ENCODE measurements at regions not wholly inside any gene's neighbourhood (a gene's known extent, or its start where the extent isn't known, plus 50 kb on each side); places are given as distances from the start of the nearest gene placed in this dataset.

DNA sequence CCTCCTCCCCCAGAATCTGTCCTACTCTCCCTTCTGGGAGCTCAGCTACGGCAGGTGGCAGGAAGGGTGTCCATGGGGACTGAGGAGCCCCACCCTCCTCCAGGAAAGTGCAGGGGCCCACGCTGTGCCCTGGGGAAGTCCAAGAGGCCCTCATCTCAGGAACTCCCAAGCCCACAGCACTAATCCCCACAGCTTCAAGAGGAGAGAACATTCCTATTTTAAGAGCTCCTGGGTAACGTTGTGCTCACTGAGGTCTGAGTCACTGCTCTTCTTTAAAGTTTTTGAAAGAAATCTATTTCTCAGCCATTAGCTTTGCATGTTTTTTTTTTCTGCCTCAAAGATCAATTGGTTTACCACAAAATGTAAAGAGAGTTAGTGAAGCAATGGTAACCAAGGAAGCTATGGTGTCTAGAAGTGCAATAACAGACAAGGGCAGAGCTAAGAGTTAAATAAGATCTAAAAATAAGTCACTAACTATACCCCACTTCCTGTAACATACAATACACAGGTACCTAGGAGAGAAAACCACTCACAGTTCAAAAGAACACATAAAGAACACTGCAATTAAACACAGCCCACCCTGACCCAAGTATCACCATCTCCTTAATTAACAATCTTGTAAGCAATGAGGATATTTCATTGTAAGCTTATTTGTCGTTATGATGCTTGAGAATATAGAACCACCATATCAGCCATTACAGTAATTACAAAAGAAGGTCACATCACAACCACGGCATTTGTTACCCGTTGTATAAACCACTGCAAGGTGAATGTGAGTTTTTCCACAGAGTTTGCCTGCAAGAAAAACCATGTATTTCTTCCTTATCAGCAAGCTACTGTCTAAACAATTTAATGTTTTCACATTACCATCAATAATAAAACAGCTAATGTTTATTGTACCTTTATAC lies 382.3 kb upstream of the SLC30A5 start:
- DNase-seq (ENCODE audit: low spot score), result peak; percentile 46

GRCh38 chr5:68714810-68715209 lies 379.0 kb upstream of the SLC30A5 start:
- DNase-seq (ENCODE audit: low spot score), result no peak

DNA sequence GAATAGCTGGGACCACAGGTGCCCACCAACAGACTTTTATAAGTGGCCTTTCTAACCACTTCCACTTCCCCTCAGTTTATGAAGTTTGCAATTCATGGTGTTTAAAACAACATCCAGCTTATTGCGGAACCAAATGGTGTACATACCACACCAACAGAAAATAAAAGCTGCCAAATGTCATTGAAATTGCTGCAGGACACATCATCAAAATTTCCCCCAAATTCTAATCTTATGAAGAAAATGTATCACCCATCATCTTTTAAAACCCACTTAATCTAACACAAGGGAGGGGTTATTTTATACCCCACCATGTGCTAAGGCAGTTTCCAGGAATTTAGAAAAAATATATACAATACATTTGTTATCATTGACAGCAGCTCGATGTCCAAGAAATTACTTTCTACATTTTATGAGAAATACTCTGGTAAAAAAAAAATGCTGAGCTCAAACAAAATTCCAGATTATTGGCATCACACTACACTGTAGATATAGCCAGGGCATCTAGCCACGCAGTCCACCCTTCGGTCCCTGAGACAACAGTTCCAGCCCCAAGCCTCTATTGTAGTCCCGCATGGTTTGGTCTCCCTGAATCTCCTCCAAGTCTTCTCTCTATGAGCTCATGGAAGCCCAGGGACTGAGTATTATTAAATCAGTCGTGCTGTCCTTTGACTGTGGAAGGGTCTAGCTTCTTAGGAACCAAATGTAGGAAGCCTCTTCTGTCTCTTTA lies 372.8 kb upstream of the SLC30A5 start:
- DNase-seq (ENCODE audit: low spot score), result no peak

DNA sequence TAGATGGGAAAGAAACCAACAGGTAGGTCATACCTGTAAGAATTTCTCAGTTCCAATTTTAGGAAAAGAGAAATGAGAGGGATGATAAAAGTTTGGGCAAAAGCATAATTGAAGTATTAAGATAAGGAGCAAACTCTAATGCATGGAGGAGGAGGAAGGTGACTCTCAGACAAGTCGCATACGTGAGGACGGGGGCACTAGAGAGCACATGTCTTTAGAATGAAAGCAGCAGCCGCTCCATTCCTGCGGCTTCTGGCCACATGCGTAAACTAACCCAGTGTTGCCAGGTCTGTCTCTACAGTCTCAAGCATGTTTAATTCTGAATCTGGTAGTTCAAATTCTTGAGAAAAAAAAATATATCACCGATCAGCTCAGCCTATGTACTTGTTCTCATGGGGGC lies 371.5 kb upstream of the SLC30A5 start:
- no peak for DNase-seq (ENCODE audit: low spot score)

- no peak for DNase-seq (ENCODE audit: low spot score)
These were observed 367.7 kb upstream of the SLC30A5 start for GRCh38 chr5:68725905-68726683.

GRCh38 chr5:68727931-68728330 lies 365.9 kb upstream of the SLC30A5 start:
- no peak for DNase-seq (ENCODE audit: low spot score)

GRCh38 chr5:68729678-68730077 lies 364.1 kb upstream of the SLC30A5 start:
- DNase-seq (ENCODE audit: low spot score), result no peak

- no peak for DNase-seq (ENCODE audit: low spot score)
These were observed 363.4 kb upstream of the SLC30A5 start for GRCh38 chr5:68730220-68730978.

DNA sequence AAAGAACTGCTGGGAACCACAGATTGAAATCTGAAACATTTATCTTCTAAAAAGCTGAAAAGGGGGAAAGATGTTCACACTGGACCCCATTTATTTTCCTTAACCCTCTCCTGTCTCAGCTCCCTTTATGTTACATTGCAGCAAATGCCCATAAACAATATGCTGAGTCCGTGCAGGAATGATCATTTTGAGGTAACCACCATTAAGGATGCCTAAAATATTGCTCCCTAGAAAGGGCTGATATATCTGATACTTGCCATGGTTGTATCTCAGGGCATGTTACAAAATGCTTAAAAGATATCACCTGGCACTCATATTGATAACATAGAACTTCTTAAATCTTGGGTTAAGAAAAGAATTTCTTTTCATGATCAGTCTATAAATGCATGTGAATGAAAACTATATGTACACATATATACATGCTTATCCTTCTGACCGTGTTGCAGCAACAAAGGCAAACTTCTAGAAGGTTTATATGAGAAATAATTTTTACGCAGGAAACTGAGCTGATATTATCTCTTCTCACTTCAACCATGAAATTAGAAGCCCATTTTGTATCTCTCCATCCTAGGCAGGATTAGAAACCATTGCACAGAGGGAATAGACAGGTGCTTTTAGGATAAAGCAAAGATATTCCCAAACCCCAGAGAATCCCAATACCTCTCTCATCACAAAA lies 362.7 kb upstream of the SLC30A5 start:
- no peak for DNase-seq (ENCODE audit: low spot score)

- no peak for DNase-seq (ENCODE audit: low spot score)
These were observed 361.6 kb upstream of the SLC30A5 start for GRCh38 chr5:68732251-68732650.

DNA sequence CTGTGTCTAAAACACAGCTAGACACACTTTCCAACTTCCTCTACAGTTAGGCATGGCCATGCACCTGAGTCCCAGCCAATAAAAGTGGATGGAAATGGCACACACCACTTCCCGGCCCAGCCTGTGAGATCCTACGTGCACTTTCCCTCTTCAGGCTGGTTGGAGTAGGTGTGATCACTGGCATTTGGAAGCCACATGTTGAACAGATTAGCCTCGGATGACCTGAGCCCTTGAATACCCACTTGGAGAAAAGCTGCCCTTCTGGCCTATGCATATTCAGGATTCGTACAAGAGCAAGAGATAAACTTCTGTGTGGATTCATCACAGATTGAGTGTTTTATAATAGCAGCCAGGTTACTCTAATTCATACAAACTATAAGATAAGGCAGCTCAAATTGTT lies 359.0 kb upstream of the SLC30A5 start:
- no peak for DNase-seq (ENCODE audit: low spot score)

DNA sequence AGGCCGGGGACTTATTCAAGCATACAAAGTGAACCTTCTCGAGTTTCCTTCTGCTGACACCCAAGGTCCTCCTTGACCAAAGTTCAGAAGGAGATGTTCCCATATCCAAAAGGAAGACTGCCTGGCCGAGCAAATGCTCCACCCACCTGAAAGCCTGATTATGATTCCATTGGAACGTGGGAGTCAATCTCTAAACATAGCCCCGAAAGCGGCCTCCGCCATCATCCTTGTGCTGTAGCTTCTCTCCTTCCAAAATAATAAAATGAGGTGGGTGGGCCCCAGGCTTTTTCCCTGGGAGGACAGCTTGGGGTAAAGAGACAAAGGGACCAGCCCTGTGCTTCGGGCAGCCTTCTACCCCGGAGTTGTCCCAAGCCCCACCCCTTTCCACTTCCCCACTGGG lies 355.6 kb upstream of the SLC30A5 start:
- no peak for DNase-seq (ENCODE audit: low spot score)

DNA sequence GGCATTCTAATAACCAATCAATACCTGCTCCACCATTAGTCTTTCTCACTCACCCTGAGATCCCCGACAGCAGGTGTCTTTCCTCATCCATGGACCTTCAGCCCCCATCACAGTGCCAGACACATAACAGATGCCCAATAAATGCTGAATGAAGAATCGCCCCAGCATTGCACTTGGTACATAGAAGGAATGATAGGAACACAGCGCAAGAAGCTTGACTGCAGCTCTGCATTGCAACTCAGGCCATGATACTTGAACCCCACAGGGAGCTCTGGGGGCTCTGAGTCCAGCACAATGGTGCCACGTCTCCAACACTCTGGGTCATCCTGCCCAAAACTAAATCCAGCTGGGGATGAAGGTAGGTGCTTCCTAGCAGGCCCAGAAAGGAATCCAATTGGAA lies 355.0 kb upstream of the SLC30A5 start:
- DNase-seq (ENCODE audit: low spot score), result no peak

- DNase-seq (ENCODE audit: low spot score), result no peak
These were observed 354.1 kb upstream of the SLC30A5 start for GRCh38 chr5:68739752-68740151.

DNA sequence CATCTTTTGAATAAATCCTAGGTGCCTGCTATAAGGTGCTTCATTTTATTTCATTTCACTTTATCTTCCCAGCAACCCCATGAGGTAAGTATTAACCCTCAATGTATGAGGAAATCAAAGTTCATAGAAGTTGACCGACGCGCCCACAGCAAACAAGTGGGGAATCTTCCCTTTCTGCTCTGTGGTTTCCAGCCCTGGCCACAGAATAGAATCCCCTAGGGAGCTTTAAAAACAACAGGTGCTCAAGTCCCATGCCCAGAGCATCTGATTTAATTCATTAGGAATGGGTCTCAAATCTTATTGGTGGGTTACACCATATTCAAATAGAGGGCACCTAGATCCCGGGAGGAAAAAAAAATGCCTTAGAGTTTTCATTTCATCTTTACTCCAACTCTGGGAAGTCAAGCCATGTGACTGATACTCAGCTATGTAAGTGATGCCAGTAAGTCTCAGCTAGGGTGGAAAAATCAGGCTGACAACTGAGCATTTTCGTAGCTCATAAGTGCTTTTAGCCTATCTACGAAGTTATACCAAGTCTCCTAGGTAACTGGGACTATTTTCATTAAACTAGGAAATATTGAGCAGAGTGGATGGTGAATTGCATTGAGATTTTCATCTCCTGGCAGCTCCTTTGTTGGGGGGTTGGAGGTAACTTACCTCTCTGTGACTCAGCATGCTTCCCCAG lies 353.4 kb upstream of the SLC30A5 start:
- no peak for DNase-seq (ENCODE audit: low spot score)

DNA sequence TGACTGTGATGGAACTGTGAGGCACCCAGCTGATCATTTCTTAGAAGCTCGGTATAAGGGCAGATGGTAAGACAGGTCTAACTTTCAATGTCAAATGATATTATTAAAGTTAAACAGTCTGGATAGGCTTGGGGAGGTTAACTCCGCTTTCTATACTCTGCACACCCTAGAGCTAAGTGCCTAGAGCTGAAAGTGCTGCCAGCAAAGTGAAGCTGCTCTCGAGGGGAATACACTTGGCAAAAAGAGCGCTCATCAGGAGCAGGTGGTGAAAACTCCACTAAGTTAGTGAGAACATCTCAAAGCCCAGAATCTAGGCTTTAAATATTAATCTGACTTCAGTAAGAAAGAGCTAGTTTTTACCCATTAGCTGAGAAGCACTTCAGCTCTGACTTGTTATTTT lies 349.6 kb upstream of the SLC30A5 start:
- DNase-seq (ENCODE audit: low spot score), result no peak

DNA sequence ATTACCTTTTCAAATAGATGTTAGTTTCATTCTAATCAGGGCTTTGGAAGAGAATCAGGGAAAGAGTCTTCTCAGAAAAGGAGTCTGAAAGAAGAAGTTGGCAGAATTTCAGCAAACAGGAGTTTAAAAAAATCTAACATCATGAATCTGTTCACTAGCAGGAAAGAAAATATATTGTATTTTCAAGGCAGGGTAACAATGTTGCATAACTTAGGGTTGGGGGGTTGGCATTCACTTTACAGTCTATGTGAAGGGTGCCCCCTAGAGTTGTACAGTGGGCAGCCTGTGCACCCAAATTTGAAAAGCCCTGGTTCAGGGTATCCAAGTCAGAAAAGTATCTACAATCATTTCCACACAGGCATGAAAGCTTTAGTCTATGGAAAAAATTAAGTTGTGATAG lies 348.4 kb upstream of the SLC30A5 start:
- DNase-seq (ENCODE audit: low spot score), result no peak

DNA sequence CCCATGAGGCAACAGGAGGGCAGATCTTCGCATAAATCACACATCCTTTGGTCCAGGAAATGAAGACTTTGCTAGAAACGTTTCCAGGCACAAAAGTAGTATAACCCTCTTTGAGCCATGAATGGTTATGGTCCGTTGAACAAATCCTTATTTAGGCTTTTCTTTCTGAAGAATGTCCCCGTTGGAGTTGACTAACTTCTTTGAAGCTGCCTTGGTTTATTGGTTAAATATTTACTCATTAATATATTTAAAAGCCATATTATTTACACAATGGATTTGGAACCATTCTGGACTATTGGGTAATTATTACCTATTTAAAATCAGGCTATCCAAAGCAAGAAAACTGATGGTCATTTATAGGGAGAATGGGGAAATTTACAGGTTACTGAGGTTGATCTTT lies 347.6 kb upstream of the SLC30A5 start:
- no peak for DNase-seq (ENCODE audit: low spot score)

GRCh38 chr5:68746643-68747420 lies 347.0 kb upstream of the SLC30A5 start:
- no peak for DNase-seq (ENCODE audit: low spot score)

GRCh38 chr5:68747521-68747920 lies 346.3 kb upstream of the SLC30A5 start:
- DNase-seq (ENCODE audit: low spot score), result no peak
